ENCODE measurements at regions not wholly inside any gene's neighbourhood (a gene's known extent, or its start where the extent isn't known, plus 50 kb on each side); places are given as distances from the start of the nearest gene placed in this dataset.
"Not testable (repeated sequence)": the region's sequence is repeated elsewhere in the genome, so short reads cannot be mapped to it uniquely, and the experiment has no call there.

DNA sequence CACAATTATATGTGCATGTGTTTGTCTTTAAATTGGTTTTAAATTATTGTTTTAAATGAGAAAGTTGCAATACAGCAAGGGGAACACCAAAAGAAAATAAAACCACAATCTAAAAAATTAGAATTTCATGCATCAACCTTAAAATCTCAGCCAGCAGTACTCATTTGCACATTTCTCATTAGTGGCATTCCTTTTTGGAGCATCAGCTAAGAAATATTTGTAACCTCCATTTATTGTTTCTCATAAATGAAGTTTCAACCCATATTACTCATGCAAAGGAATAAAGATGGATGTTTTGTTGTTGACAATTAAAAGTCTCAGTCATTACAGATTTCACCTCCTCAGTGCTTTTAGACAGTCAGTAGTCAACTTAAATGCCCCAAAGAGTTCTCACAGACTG, 160.1 kb downstream of the TBX15 start:
- no peak overlapping the region for H3K27ac Mint-ChIP-seq
- no peak overlapping the region for H3K4me3 Mint-ChIP-seq
- POLR2A ChIA-PET = no interaction called here
- peaks cover 14% of the 10 kb centered on the region for H3K9me3 Mint-ChIP-seq
- intact Hi-C loops (cut with micrococcal nuclease) = no loop called here
- no peaks in the 10 kb centered on the region for H3K4me1 Mint-ChIP-seq (ENCODE audit: low read depth)
- CTCF ChIA-PET = no interaction called here
- H3K36me3 Mint-ChIP-seq = no peaks in the 10 kb centered on the region
- no peak for DNase-seq
- no peaks in the 10 kb centered on the region for H3K27me3 Mint-ChIP-seq

GRCh38 chr1:118827636-118828035, 160.5 kb downstream of the TBX15 start:
- peaks cover 14% of the 10 kb centered on the region for H3K9me3 Mint-ChIP-seq
- DNase-seq = no peak
- ChIA-PET CTCF (no interaction called here), POLR2A (no interaction called here)
- no peaks in the 10 kb centered on the region for H3K36me3 Mint-ChIP-seq
- H3K4me1 Mint-ChIP-seq (ENCODE audit: low read depth) = no peaks in the 10 kb centered on the region
- H3K27ac Mint-ChIP-seq = no peak overlapping the region
- intact Hi-C loops (cut with micrococcal nuclease) = no loop called here
- no peaks in the 10 kb centered on the region for H3K27me3 Mint-ChIP-seq
- H3K4me3 Mint-ChIP-seq = no peak overlapping the region

- CTCF ChIA-PET = no interaction called here
- peaks cover 14% of the 10 kb centered on the region for H3K9me3 Mint-ChIP-seq
- POLR2A ChIA-PET = no interaction called here
- DNase-seq = no peak
- intact Hi-C loops (cut with micrococcal nuclease) = no loop called here
- H3K27me3 Mint-ChIP-seq = no peaks in the 10 kb centered on the region
- no peak overlapping the region for H3K27ac Mint-ChIP-seq
- no peaks in the 10 kb centered on the region for H3K4me1 Mint-ChIP-seq (ENCODE audit: low read depth)
- no peaks in the 10 kb centered on the region for H3K36me3 Mint-ChIP-seq
- no peak overlapping the region for H3K4me3 Mint-ChIP-seq
Observed at GRCh38 chr1:118827207-118827606, 160.9 kb downstream of the TBX15 start.

GRCh38 chr1:118826669-118827068, 161.5 kb downstream of the TBX15 start:
- intact Hi-C loops (cut with micrococcal nuclease) = no loop called here
- no peak overlapping the region for H3K27ac Mint-ChIP-seq
- POLR2A ChIA-PET = no interaction called here
- no peak for DNase-seq
- CTCF ChIA-PET = no interaction called here
- no peaks in the 10 kb centered on the region for H3K4me1 Mint-ChIP-seq (ENCODE audit: low read depth)
- H3K9me3 Mint-ChIP-seq = peaks cover 14% of the 10 kb centered on the region
- no peak overlapping the region for H3K4me3 Mint-ChIP-seq
- H3K36me3 Mint-ChIP-seq = no peaks in the 10 kb centered on the region
- no peaks in the 10 kb centered on the region for H3K27me3 Mint-ChIP-seq

GRCh38 chr1:118825619-118826018, 162.5 kb downstream of the TBX15 start:
- no peak overlapping the region for H3K4me3 Mint-ChIP-seq
- CTCF ChIA-PET = no interaction called here
- no peaks in the 10 kb centered on the region for H3K27me3 Mint-ChIP-seq
- H3K9me3 Mint-ChIP-seq = peaks cover 12% of the 10 kb centered on the region
- H3K36me3 Mint-ChIP-seq = no peaks in the 10 kb centered on the region
- H3K27ac Mint-ChIP-seq = no peak overlapping the region
- intact Hi-C loops (cut with micrococcal nuclease) = no loop called here
- no peaks in the 10 kb centered on the region for H3K4me1 Mint-ChIP-seq (ENCODE audit: low read depth)
- DNase-seq = no peak
- POLR2A ChIA-PET = no interaction called here

DNA sequence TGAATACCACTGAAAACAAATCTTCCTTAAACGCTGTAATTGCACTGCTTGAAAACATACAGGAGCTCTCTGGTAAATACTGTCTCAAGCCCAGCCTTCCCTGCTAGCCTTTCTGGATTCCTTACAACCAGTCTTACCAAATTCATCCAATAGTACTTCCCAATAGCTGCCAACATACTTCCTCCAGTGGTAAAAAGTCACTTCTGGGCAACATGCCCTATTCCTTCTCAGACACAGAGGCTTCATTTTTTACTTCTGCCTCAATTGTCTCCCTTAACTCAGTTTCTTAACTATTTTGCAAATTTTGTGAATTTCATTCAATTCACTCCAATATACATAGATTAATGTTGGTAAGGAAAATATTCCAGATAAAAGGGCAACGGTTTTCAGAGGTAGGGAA, 166.3 kb downstream of the TBX15 start:
- H3K27me3 Mint-ChIP-seq = no peaks in the 10 kb centered on the region
- ChIA-PET POLR2A (no interaction called here), CTCF (no interaction called here)
- H3K27ac Mint-ChIP-seq = no peak overlapping the region
- intact Hi-C loops (cut with micrococcal nuclease) = no loop called here
- no peak for DNase-seq
- peaks cover 5% of the 10 kb centered on the region for H3K9me3 Mint-ChIP-seq
- no peak overlapping the region for H3K4me3 Mint-ChIP-seq
- H3K36me3 Mint-ChIP-seq = no peaks in the 10 kb centered on the region
- H3K4me1 Mint-ChIP-seq (ENCODE audit: low read depth) = no peaks in the 10 kb centered on the region

DNA sequence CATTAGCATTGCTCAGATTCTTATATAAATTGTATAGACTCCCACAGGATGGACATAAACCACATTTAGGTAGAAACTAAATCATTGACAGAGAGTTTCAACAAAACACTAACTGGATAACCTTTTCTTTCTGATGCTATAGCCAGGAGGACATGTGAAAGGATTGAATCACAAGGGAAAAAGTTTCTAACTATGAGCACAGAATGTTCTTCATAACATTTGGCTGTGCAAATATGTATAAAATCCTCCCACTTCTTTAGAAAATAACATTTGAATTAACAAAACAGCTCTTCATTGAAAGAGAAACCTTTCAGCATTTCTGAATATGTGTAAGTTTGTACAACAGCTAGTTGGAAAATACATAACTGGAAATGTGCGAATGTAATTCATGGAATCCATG, 167.3 kb downstream of the TBX15 start:
- POLR2A ChIA-PET = no interaction called here
- H3K4me3 Mint-ChIP-seq = no peak overlapping the region
- H3K4me1 Mint-ChIP-seq (ENCODE audit: low read depth) = no peaks in the 10 kb centered on the region
- peaks cover 5% of the 10 kb centered on the region for H3K9me3 Mint-ChIP-seq
- H3K36me3 Mint-ChIP-seq = no peaks in the 10 kb centered on the region
- CTCF ChIA-PET = no interaction called here
- no peak for DNase-seq
- no peak overlapping the region for H3K27ac Mint-ChIP-seq
- intact Hi-C loops (cut with micrococcal nuclease) = no loop called here
- no peaks in the 10 kb centered on the region for H3K27me3 Mint-ChIP-seq

DNA sequence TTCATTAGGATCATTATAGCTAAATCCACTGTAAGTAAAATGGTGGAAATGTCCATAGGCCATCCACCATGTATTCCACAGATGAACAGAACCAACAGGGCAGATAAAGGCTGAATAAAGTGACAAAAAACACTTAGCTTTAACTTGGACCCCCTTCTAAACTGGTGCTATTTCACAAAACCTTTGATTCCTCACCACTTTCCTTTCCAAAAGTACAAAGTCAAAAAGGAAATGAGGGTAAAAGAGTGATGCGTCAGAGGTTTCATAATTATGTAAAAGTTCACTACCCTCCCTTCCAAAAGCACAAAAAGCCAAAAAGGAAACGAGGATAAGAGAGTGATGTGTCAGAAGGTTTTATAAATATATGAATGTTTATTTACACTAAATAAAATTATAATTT, 172.2 kb downstream of the TBX15 start:
- ChIA-PET CTCF (no interaction called here), POLR2A (no interaction called here)
- Mint-ChIP-seq H3K27me3 (no peaks in the 10 kb centered on the region), H3K4me3 (no peak overlapping the region), H3K36me3 (no peaks in the 10 kb centered on the region), H3K27ac (no peak overlapping the region), H3K4me1 (ENCODE audit: low read depth) (no peaks in the 10 kb centered on the region), H3K9me3 (peaks cover 5% of the 10 kb centered on the region)
- no peak for DNase-seq
- intact Hi-C loops (cut with micrococcal nuclease) = no loop called here

GRCh38 chr1:118812555-118812954, 175.6 kb downstream of the TBX15 start:
- no peak for DNase-seq
- Mint-ChIP-seq H3K4me1 (ENCODE audit: low read depth) (no peaks in the 10 kb centered on the region), H3K27me3 (no peaks in the 10 kb centered on the region), H3K9me3 (peaks cover 12% of the 10 kb centered on the region), H3K27ac (no peak overlapping the region), H3K4me3 (no peak overlapping the region), H3K36me3 (no peaks in the 10 kb centered on the region)
- POLR2A ChIA-PET = no interaction called here
- CTCF ChIA-PET = no interaction called here
- intact Hi-C loops (cut with micrococcal nuclease) = no loop called here

GRCh38 chr1:118811156-118811555, 177.0 kb downstream of the TBX15 start:
- Mint-ChIP-seq H3K4me1 (ENCODE audit: low read depth) (no peaks in the 10 kb centered on the region), H3K27ac (no peak overlapping the region), H3K4me3 (no peak overlapping the region), H3K36me3 (no peaks in the 10 kb centered on the region), H3K27me3 (no peaks in the 10 kb centered on the region), H3K9me3 (peaks cover 12% of the 10 kb centered on the region)
- intact Hi-C loops (cut with micrococcal nuclease) = no loop called here
- no peak for DNase-seq
- ChIA-PET POLR2A (no interaction called here), CTCF (no interaction called here)

DNA sequence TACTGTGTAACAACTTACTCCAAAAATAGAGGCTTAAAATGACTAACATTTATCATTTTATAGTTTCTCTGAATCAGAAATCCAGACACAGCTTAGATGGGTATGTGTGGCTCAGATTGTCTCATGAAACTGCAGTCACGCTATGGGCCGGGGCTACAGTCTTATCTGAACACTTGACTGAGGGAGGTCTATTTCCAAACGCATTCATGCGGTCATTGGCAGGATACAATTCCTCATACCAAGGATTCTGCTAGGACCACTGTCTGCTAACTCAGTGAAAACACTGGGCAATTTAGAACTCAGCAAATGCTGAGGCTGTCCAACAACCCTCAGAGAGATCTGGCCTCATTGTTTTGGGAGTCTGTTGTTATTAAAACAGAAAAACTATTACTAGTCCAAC, 178.6 kb downstream of the TBX15 start:
- intact Hi-C loops (cut with micrococcal nuclease) = no loop called here
- H3K27me3 Mint-ChIP-seq = no peaks in the 10 kb centered on the region

DNA sequence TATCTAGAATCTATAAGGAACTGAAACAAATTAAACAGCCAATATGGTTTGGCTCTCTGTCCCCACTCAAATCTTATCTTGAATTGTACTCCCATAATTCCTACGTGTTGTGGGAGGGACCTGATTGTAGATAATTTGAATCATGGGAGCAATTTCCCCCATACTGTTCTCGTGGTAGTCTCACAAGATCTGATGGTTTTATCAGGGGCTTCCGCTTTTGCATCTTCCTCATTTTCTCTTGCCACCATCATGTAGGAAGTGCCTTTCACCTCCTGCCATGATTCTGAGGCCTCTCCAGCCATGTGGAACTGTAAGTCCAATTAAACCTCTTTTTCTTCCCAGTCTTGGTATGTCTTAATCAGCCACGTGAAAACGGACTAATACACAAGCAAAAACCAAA, 185.0 kb downstream of the TBX15 start:
- H3K4me3 Mint-ChIP-seq; DNase-seq; POLR2A ChIA-PET; H3K4me1 Mint-ChIP-seq (ENCODE audit: low read depth); H3K36me3 Mint-ChIP-seq; intact Hi-C loops (cut with micrococcal nuclease); CTCF ChIA-PET; H3K27ac Mint-ChIP-seq; H3K27me3 Mint-ChIP-seq: not testable (repeated sequence)
- peaks cover 11% of the 10 kb centered on the region for H3K9me3 Mint-ChIP-seq

More for the DNA sequence above, 178.6 kb downstream of the TBX15 start:
- Mint-ChIP-seq H3K4me1 (ENCODE audit: low read depth) (no peaks in the 10 kb centered on the region), H3K4me3 (no peak overlapping the region), H3K9me3 (peaks cover 14% of the 10 kb centered on the region), H3K36me3 (no peaks in the 10 kb centered on the region), H3K27ac (no peak overlapping the region)
- ChIA-PET POLR2A (no interaction called here), CTCF (no interaction called here)
- no peak for DNase-seq

DNA sequence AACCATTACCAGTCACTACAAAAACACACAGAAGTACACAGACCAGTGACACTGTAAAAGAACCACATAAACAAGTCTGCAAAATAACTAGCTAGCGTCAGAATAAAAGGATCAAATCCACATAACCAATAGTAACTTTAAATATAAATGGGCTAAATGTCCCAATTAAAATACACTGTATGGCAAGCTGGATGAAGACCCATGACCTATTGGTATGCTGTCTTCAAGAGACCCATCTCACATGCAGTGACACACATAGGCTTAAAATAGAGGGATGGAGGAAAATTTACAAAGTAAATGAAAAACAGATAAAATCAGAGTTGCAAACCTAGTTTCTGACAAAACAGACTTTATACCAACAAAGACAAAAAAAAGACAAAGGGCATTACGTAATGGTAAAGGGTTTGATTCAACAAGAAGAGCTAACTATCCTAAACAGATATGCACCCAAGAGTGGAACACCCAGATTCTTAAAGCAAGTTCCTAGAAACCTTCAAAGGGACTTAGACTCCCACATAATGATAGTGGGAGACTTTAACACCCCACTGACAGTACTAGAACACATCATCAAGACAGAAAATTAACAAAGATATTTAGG, 196.9 kb downstream of the TBX15 start:
- Mint-ChIP-seq H3K9me3 (peaks cover 11% of the 10 kb centered on the region), H3K27ac (no peak overlapping the region), H3K27me3 (no peaks in the 10 kb centered on the region), H3K4me1 (ENCODE audit: low read depth) (no peaks in the 10 kb centered on the region), H3K4me3 (no peak overlapping the region), H3K36me3 (no peaks in the 10 kb centered on the region)
- ChIA-PET POLR2A (no interaction called here), CTCF (no interaction called here)
- intact Hi-C loops (cut with micrococcal nuclease) = no loop called here
- DNase-seq = no peak

GRCh38 chr1:118788463-118788862, 199.7 kb downstream of the TBX15 start:
- intact Hi-C loops (cut with micrococcal nuclease) = no loop called here
- Mint-ChIP-seq H3K4me1 (ENCODE audit: low read depth) (no peaks in the 10 kb centered on the region), H3K9me3 (peaks cover 11% of the 10 kb centered on the region), H3K27ac (no peak overlapping the region), H3K4me3 (no peak overlapping the region), H3K36me3 (no peaks in the 10 kb centered on the region), H3K27me3 (no peaks in the 10 kb centered on the region)
- no peak for DNase-seq
- CTCF ChIA-PET = no interaction called here
- POLR2A ChIA-PET = no interaction called here
